ENCODE measurements at regions not wholly inside any gene's neighbourhood (a gene's known extent, or its start where the extent isn't known, plus 50 kb on each side); places are given as distances from the start of the nearest gene placed in this dataset.
"Not testable (repeated sequence)": the region's sequence is repeated elsewhere in the genome, so short reads cannot be mapped to it uniquely, and the experiment has no call there.

DNA sequence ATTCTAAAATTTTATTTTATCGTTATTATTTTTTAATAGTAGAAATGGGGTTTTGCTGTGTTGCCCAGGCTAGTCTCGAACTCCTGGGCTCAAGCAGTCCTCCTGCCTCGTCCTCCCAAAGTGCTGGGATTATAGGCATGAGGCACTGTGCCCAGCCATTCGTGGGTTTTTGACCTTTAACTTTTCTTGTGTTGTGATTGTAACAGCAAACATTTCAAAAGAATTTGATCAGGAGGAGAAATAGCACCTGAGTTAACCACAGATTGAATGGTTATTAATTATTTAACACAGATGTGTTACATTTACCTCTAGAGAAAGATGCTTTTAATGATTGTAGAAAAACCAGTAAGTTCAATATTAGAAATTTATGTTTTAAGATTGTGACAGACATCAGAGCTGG is 132.0 kb downstream of the HAUS1 start:
- H3K4me3 ChIP-seq (ENCODE audit: low read depth, low read length): no peak overlapping the region
- TF ChIP-seq, protein P1, sequence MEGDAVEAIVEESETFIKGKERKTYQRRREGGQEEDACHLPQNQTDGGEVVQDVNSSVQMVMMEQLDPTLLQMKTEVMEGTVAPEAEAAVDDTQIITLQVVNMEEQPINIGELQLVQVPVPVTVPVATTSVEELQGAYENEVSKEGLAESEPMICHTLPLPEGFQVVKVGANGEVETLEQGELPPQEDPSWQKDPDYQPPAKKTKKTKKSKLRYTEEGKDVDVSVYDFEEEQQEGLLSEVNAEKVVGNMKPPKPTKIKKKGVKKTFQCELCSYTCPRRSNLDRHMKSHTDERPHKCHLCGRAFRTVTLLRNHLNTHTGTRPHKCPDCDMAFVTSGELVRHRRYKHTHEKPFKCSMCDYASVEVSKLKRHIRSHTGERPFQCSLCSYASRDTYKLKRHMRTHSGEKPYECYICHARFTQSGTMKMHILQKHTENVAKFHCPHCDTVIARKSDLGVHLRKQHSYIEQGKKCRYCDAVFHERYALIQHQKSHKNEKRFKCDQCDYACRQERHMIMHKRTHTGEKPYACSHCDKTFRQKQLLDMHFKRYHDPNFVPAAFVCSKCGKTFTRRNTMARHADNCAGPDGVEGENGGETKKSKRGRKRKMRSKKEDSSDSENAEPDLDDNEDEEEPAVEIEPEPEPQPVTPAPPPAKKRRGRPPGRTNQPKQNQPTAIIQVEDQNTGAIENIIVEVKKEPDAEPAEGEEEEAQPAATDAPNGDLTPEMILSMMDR (IDR thresholded peaks at IDR 0.05; ENCODE audit: borderline replicate concordance, insufficient read depth, low read depth, low read length): no peak

DNA sequence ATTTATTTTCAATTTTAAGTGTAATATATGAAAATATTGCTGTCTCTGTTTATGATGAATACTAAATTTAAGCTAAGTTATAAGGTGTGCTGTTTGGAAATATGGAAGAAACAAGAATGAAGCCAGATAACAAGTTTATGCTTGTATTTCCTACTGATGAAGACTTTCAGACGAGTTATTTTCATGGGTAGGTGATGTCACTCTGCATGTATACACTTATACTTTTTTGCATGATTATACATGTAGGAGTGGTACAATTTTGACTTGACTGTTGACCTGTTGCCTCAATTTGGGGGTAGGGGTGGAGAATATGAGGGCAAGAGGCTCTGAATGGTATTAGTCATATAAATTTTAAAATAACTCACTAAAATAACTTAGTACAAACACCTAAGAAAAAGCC is 133.7 kb downstream of the HAUS1 start:
- no peak overlapping the region for H3K4me3 ChIP-seq (ENCODE audit: low read depth, low read length)
- TF ChIP-seq, protein P1 (IDR thresholded peaks at IDR 0.05; ENCODE audit: borderline replicate concordance, insufficient read depth, low read depth, low read length): no peak

DNA sequence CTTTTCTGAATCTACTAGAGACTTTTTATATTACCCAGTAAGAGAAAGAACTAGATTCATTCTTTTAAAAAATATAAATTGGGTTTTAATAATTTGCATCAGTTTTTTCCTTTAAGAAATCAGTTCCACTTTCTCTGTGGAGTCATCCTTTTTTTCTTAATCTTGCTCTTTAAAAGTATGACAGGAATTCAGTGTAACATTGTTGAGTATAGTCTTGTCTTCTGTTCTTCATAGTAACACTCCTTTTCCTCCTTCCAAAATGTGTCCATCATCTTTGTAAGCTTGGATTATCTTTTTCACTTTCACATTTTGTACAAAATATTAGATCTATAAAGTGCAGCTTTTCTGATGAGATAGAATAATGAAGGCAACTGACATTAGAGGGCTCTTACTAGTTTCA is 135.4 kb downstream of the HAUS1 start:
- TF ChIP-seq, protein P1 (IDR thresholded peaks at IDR 0.05; ENCODE audit: borderline replicate concordance, insufficient read depth, low read depth, low read length): no peak
- H3K4me3 ChIP-seq (ENCODE audit: low read depth, low read length): no peak overlapping the region

DNA sequence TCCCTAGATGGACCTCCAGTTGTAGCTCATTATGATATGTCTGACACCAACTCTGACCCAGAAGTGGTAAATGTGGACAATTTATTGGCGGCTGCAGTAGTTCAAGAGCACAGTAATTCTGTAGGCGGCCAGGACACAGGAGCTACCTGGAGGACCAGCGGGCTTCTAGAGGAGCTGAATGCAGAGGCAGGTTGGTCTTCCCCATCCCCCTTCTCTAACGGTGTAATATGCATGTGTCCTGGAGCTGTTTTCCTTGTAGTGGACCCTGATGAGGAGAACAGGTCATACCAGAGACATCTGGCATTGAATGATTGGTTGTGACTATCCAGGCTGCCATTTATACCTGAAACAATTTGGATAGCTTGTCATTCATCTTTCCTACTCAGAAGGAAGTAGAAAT is 135.8 kb downstream of the HAUS1 start:
- TF ChIP-seq, protein P1 (IDR thresholded peaks at IDR 0.05; ENCODE audit: borderline replicate concordance, insufficient read depth, low read depth, low read length): no peak

DNA sequence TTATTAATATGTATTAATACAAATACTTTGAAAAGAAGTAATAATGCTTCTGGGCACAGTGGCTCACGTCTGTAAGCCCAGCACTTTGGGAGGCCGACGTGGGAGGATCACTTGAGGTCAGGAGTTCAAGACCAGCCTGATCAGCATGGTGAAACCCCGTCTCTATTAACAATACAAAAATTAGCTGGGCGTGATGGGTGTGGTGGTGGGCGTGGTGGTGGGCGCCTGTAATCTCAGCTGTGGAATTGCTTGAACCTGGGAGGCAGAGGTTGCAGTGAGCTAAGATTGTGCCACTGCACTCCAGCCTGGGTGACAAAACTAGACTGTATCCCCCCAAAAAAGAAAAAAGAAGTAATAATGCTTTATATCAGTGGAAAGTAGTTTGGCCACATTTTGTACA is 137.2 kb downstream of the HAUS1 start:
- not testable (repeated sequence) for H3K4me3 ChIP-seq (ENCODE audit: low read depth, low read length)

More for the DNA sequence above, 135.8 kb downstream of the HAUS1 start:
- no peak overlapping the region for H3K4me3 ChIP-seq (ENCODE audit: low read depth, low read length)

DNA sequence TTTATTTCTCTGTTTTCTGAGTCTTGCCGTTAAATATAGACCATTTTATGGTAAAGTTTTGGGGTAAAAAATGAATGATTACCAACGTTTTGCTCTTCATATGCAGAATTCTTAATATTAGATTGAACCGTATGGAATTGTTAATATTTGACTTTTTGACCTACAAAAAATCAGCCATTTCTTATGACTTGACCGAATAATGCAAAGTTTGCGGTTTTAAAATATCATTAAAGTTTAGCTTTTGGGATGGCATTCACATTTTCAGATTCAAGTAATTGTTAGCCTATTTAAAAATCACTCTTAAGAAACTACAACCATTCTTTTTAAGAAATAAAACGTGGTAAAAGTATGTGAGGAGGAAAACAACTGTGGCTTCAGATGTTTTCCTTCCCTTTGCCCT is 138.0 kb downstream of the HAUS1 start:
- H3K4me3 ChIP-seq (ENCODE audit: low read depth, low read length): no peak overlapping the region
- TF ChIP-seq, protein P1 (IDR thresholded peaks at IDR 0.05; ENCODE audit: borderline replicate concordance, insufficient read depth, low read depth, low read length): no peak

DNA sequence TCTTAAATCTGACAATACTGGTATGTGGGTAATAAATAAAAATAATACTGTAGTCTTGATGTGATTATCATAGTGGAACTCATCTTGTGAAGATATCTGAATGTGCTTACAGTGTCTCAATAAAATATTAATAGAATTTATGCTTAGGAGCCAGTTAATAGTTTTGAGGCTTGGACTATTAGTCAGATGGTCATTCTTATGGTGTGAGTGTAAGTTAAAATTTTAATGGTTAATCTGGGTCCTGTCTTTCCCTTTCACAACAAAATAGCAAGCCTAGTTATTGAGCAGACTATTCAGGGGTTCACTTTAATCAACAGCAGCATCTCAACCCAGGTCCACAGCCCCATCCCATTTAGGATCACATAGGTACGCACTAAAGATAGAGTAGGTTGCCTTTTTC is 138.9 kb downstream of the HAUS1 start:
- TF ChIP-seq, protein P1 (IDR thresholded peaks at IDR 0.05; ENCODE audit: borderline replicate concordance, insufficient read depth, low read depth, low read length): no peak
- no peak overlapping the region for H3K4me3 ChIP-seq (ENCODE audit: low read depth, low read length)

DNA sequence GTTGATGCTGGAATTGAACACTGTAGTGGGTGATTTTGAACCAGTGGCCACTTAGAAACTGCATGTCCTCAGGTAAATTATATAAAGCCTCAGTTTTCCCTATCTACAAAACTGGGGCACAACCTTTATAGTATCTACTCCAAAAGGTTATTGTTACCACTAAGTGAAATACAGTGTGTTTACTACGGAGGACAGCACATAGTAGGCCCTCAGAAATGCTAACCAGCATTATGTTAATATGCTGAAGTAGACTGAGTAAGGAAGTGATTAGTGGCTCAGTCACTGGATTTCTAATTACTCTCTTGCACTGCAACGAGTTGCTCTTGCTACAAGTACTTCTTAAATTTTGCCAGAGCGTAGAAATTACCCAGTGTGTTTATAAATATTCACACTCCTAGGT is 139.5 kb downstream of the HAUS1 start:
- no peak overlapping the region for H3K4me3 ChIP-seq (ENCODE audit: low read depth, low read length)
- TF ChIP-seq, protein P1 (IDR thresholded peaks at IDR 0.05; ENCODE audit: borderline replicate concordance, insufficient read depth, low read depth, low read length): no peak

Data from GM12875 (cell line).